Left ventricle myocardium inferior (tissue), 1 donor: ENCODE measurements at regions not wholly inside any gene's neighbourhood (a gene's known extent, or its start where the extent isn't known, plus 50 kb on each side); places are given as distances from the start of the nearest gene placed in this dataset.

Experiments
- DNase-seq: peaks from one replicate; pipeline ENCODE4 v3.0.0-alpha.2; 2020
- H3K27ac ChIP-seq: fragments of 200-600 bp; replicated peaks from 2 replicates; pipeline ENCODE4 v1.8.0; 2021
- H3K27me3 ChIP-seq: fragments of 200-600 bp; 2 replicates; pipeline ENCODE4 v1.8.0; 2021; ENCODE audit warnings: low read depth
- H3K36me3 ChIP-seq: fragments of 200-600 bp; 2 replicates; pipeline ENCODE4 v1.8.0; 2021
- H3K4me1 ChIP-seq: fragments of 200-600 bp; 2 replicates; pipeline ENCODE4 v1.8.0; 2021
- H3K4me3 ChIP-seq: fragments of 200-600 bp; 2 replicates; pipeline ENCODE4 v1.8.0; 2021; ENCODE audit warnings: mild to moderate bottlenecking, moderate library complexity
- H3K9me3 ChIP-seq: fragments of 200-600 bp; replicated peaks from 2 replicates; pipeline ENCODE4 v1.8.0; 2021
- intact Hi-C: fragments of 100-400 bp; cut with micrococcal nuclease; formaldehyde crosslinking; loops from one replicate; pipeline ENCODE4 v1.11.0; 2022
- TF ChIP-seq, protein P1 (sequence below): fragments of 200-600 bp; IDR thresholded peaks from 2 replicates; pipeline ENCODE4 v1.8.0; 2021; ENCODE audit warnings: antibody characterized with exemption, mild to moderate bottlenecking, borderline replicate concordance
- donor health status: DM: no; HTN: yes; CAD: no; lungs with severe emphysema.

GRCh38 chr4:56181140-56181953 is 205.9 kb downstream of the AASDH start:
- DNase-seq = no peak
- peaks cover 5% of the 10 kb centered on the region for H3K27me3 ChIP-seq
- no peak overlapping the region for H3K27ac ChIP-seq
- no peaks in the 10 kb centered on the region for H3K36me3 ChIP-seq
- no peak overlapping the region for H3K4me3 ChIP-seq
- intact Hi-C loops = no loop called here
- peaks cover 12% of the 10 kb centered on the region for H3K9me3 ChIP-seq
- TF ChIP-seq, protein P1, sequence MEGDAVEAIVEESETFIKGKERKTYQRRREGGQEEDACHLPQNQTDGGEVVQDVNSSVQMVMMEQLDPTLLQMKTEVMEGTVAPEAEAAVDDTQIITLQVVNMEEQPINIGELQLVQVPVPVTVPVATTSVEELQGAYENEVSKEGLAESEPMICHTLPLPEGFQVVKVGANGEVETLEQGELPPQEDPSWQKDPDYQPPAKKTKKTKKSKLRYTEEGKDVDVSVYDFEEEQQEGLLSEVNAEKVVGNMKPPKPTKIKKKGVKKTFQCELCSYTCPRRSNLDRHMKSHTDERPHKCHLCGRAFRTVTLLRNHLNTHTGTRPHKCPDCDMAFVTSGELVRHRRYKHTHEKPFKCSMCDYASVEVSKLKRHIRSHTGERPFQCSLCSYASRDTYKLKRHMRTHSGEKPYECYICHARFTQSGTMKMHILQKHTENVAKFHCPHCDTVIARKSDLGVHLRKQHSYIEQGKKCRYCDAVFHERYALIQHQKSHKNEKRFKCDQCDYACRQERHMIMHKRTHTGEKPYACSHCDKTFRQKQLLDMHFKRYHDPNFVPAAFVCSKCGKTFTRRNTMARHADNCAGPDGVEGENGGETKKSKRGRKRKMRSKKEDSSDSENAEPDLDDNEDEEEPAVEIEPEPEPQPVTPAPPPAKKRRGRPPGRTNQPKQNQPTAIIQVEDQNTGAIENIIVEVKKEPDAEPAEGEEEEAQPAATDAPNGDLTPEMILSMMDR = no peak
- no peaks in the 10 kb centered on the region for H3K4me1 ChIP-seq

GRCh38 chr4:56169061-56169460 is 218.2 kb downstream of the AASDH start:
- Histone ChIP-seq H3K4me1 (no peaks in the 10 kb centered on the region), H3K27ac (no peak overlapping the region), H3K4me3 (no peak overlapping the region), H3K36me3 (no peaks in the 10 kb centered on the region), H3K9me3 (peaks cover 15% of the 10 kb centered on the region), H3K27me3 (no peaks in the 10 kb centered on the region)
- TF ChIP-seq, protein P1 = no peak
- intact Hi-C loops = no loop called here
- DNase-seq = no peak

DNA sequence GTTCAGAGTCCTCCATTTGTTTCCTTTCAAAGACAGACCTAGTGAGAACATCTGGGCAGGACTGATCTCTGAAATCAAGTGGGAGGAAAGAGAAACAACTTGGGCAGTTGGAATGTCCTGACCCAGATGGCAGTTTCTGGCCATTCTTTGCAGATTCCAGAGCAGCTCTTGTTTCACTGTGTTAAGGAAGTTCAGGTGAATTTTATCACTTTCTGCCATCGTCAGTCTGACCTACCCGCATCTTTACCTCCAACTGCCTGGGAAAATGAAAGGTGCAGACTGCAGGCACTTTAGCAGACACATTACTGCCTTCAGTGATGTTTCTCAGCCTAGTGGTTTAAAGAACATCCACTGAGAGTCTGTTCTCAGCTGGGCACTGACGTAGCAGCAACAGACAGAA is 216.2 kb downstream of the CEP135 start:
- intact Hi-C loops = no loop called here
- no peak for DNase-seq
- Histone ChIP-seq H3K4me1 (no peaks in the 10 kb centered on the region), H3K27me3 (no peaks in the 10 kb centered on the region), H3K4me3 (no peak overlapping the region), H3K9me3 (peaks cover 15% of the 10 kb centered on the region), H3K36me3 (no peaks in the 10 kb centered on the region), H3K27ac (no peak overlapping the region)
- TF ChIP-seq, protein P1 = no peak

- H3K27me3 ChIP-seq = no peaks in the 10 kb centered on the region
- DNase-seq = no peak
- no peak overlapping the region for H3K27ac ChIP-seq
- TF ChIP-seq, protein P1 = no peak
- intact Hi-C loops = no loop called here
- no peaks in the 10 kb centered on the region for H3K9me3 ChIP-seq
- no peaks in the 10 kb centered on the region for H3K36me3 ChIP-seq
- no peaks in the 10 kb centered on the region for H3K4me1 ChIP-seq
- no peak overlapping the region for H3K4me3 ChIP-seq
Measured at GRCh38 chr4:56160636-56161035, 211.9 kb downstream of the CEP135 start.

- Histone ChIP-seq H3K36me3 (no peaks in the 10 kb centered on the region), H3K27ac (no peak overlapping the region), H3K4me3 (no peak overlapping the region), H3K4me1 (no peaks in the 10 kb centered on the region), H3K27me3 (peaks cover 5% of the 10 kb centered on the region), H3K9me3 (no peaks in the 10 kb centered on the region)
- no peak for DNase-seq
- intact Hi-C loops = no loop called here
- TF ChIP-seq, protein P1 = no peak
Measured at GRCh38 chr4:56158483-56158882, 209.7 kb downstream of the CEP135 start.
